NCI-H446 (cell line): ENCODE measurements at regions not wholly inside any gene's neighbourhood (a gene's known extent, or its start where the extent isn't known, plus 50 kb on each side); places are given as distances from the start of the nearest gene placed in this dataset.

Source experiments
- DNase-seq, 2 experiments: peaks; one replicate each; lab custom pipeline; 2025; lab: John Stamatoyannopoulos, UW

- DNase-seq: no peak
Observed at GRCh38 chr20:17818187-17818586, 118.4 kb downstream of the BANF2 start.

- no peak for DNase-seq
Observed at GRCh38 chr20:17816804-17817587, 117.2 kb downstream of the BANF2 start.

GRCh38 chr20:17811628-17811965, 111.8 kb downstream of the BANF2 start:
- DNase-seq: no peak

GRCh38 chr20:17810847-17811627, 111.3 kb downstream of the BANF2 start:
- no peak for DNase-seq

- DNase-seq: no peak
Observed at GRCh38 chr20:17810062-17810631, 110.4 kb downstream of the BANF2 start.

- DNase-seq: no peak
Observed at GRCh38 chr20:17809362-17810061, 109.7 kb downstream of the BANF2 start.

GRCh38 chr20:17808782-17809181, 109.0 kb downstream of the BANF2 start:
- DNase-seq: no peak

GRCh38 chr20:17808357-17808756, 108.6 kb downstream of the BANF2 start:
- no peak for DNase-seq

GRCh38 chr20:17807651-17808050, 107.9 kb downstream of the BANF2 start:
- no peak for DNase-seq

GRCh38 chr20:17806739-17807441, 107.1 kb downstream of the BANF2 start:
- peak; percentile 64 to 83 for DNase-seq

GRCh38 chr20:17806107-17806506, 106.3 kb downstream of the BANF2 start:
- no peak for DNase-seq

GRCh38 chr20:17803765-17804164, 104.0 kb downstream of the BANF2 start:
- no peak for DNase-seq

- DNase-seq: no peak
Observed at GRCh38 chr20:17799575-17800227, 99.9 kb downstream of the BANF2 start.

- DNase-seq: no peak
Observed at GRCh38 chr20:17798601-17799000, 98.8 kb downstream of the BANF2 start.

GRCh38 chr20:17797579-17797978, 97.8 kb downstream of the BANF2 start:
- DNase-seq: no peak

GRCh38 chr20:17797161-17797560, 97.4 kb downstream of the BANF2 start:
- no peak for DNase-seq

GRCh38 chr20:17796091-17796563, 96.4 kb downstream of the BANF2 start:
- no peak for DNase-seq

GRCh38 chr20:17795501-17796071, 95.8 kb downstream of the BANF2 start:
- DNase-seq: no peak

- no peak for DNase-seq
Observed at GRCh38 chr20:17795003-17795402, 95.2 kb downstream of the BANF2 start.

GRCh38 chr20:17794400-17794799, 94.6 kb downstream of the BANF2 start:
- DNase-seq: peak; percentile 10 to 69

- no peak for DNase-seq
Observed at GRCh38 chr20:17793986-17794385, 94.2 kb downstream of the BANF2 start.
